GM21786 (cell line): ENCODE measurements at regions not wholly inside any gene's neighbourhood (a gene's known extent, or its start where the extent isn't known, plus 50 kb on each side); places are given as distances from the start of the nearest gene placed in this dataset.

Experiments used
- ATAC-seq: cut with Tn5 transposase; IDR thresholded peaks from one replicate; pipeline ENCODE4 v1.9.1; 2021; ENCODE audit not compliant: unreplicated experiment

- no peak for ATAC-seq
These were observed 577.6 kb downstream of the EFNB2 start for GRCh38 chr13:105957769-105958438.

GRCh38 chr13:105956921-105957320 is 578.5 kb downstream of the EFNB2 start:
- no peak for ATAC-seq

- no peak for ATAC-seq
These were observed 582.5 kb downstream of the EFNB2 start for GRCh38 chr13:105952973-105953290.

- ATAC-seq = no peak
These were observed 583.1 kb downstream of the EFNB2 start for GRCh38 chr13:105952233-105952972.

GRCh38 chr13:105948143-105948542 is 587.3 kb downstream of the EFNB2 start:
- no peak for ATAC-seq

DNA sequence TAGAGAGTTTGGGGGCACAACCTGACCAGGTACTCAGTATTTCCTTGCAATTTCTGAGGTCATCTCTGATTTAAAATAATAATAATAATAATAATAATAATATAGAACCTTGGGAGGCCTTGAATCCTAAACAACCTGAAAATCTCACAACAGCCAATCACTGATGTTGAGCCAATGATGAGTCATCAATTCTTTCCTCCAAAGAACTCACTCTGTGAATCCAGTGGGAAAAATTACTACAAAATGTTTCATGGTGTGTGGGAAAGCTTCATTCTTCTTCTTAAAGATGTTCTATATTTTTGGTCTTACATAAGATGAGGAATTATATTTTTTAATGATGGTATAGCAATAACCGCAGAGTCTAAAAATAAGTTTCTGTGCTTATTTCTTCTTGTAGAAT is 594.6 kb downstream of the EFNB2 start:
- no peak for ATAC-seq

- ATAC-seq = no peak
These were observed 598.0 kb downstream of the EFNB2 start for GRCh38 chr13:105937451-105937850.

DNA sequence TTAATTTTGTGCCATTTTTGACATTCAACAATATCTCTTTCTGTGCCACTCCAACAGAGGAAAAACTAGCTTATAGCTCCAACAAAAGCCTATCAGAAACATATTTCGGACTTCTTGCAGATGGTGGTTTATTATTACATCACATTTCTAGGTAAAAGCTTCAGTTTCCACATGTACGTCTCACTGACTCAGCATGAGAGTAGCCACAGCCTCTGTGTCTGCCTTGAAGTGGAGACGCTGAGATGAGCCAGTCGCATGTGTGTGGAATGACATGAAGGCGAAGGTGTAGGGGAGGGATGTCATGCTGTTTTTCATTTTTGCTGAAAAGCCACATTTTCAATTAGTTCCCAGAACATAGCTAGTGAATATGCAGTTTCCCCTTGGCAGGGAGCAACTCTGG is 598.6 kb downstream of the EFNB2 start:
- no peak for ATAC-seq

GRCh38 chr13:105929505-105929904 is 606.0 kb downstream of the EFNB2 start:
- ATAC-seq = no peak

DNA sequence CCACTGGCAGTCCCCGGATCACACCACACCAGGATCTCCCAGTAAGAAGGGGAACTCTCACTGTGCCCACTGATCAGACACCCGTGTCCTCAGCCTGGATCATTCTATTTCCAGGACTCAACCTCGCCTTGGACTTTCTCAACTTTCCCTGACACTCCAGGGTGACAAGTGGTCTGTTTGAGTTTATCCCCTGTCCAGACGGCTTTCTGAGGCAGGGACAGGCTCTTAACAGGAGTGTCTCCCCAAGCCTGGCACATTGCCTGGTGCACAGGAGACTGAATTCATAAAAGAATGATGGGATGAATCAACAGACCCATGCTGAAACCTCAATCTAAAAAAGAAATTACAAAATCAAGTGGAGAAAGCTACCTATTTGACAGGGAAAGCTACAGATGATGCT is 606.6 kb downstream of the EFNB2 start:
- no peak for ATAC-seq

DNA sequence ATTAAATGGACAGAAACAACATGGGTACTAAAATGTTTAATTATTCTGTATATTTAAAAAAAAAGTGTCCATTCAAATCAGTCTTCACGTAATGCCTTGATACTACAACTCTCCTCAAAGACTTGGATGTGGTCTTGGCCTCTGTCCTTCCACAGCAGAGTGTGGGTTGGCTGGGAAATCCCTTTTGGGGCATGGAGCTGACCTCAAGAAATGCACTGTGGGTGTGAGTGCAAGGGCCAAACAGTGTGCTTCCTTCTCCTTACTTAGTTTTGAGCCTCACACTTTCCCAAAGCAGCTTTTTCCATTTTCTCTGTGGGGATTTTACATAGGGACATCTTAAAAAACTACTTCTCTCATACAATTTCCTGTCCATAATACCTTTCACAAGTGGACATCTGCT is 607.4 kb downstream of the EFNB2 start:
- ATAC-seq = no peak

GRCh38 chr13:105925496-105925895 is 610.0 kb downstream of the EFNB2 start:
- ATAC-seq = no peak

GRCh38 chr13:105921711-105922110 is 613.8 kb downstream of the EFNB2 start:
- no peak for ATAC-seq

- ATAC-seq = no peak
These were observed 615.1 kb downstream of the EFNB2 start for GRCh38 chr13:105920370-105920769.

DNA sequence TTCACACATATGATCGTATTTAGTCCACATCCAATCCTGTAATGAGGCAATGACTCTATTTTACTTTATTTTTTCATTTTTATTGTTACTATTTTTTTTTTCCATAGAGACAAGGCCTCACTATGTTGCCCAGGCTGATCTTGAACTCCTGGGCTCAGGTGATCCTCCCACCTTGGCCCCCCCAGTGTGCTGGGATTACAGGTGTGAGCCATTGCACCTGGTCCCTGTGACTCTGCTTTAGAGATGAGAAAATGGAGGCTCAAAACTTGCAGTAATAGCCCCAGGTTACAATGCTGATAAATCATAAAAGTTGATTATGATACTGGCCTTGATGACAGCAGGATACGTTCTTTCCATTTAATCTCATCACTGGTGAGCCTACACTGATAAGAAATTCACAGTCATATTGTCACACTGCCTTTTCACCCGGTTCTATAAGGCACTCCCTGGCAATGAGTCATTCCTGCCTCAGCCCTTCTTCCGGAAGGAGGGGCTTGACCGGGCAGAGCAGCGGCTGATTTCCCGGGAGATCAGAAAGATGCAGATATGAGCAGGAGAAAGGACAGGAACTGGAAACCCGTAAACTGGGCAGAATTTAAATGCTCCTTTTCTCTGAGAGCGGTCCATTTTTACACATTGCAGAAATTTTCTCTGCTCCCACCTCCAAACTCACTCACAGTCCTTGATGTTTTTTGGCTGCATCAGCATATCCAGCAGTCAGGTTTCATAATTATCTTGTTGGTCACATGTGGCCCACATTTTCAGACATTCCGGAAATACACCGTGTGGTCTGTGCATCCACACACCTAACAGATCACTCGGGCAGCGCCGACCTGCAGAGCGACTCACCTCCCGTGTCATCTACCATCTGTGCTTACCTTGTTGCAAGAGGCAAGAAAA is 616.4 kb downstream of the EFNB2 start:
- ATAC-seq = no peak

GRCh38 chr13:105915146-105915850 is 620.2 kb downstream of the EFNB2 start:
- ATAC-seq = no peak

- ATAC-seq = no peak
These were observed 621.0 kb downstream of the EFNB2 start for GRCh38 chr13:105914291-105915036.

DNA sequence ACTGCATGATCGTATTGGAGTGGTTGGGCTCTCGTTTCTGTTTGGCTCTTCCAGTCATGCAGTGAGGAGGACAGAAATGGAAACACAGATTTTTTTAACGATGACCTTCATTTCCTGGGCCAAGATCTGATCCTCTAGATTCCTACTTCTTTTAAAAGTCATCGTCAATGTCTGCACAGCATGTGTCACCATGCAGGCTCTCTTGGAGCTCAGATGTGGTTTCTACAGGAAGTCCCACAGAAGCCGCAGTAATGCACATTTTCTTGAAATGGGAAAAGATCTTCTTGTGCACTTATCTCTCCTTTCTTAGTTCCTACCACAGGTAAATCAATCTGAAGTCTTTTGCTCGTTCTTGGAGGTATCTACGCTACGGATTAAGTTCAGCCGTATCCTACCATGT is 626.9 kb downstream of the EFNB2 start:
- ATAC-seq = no peak

DNA sequence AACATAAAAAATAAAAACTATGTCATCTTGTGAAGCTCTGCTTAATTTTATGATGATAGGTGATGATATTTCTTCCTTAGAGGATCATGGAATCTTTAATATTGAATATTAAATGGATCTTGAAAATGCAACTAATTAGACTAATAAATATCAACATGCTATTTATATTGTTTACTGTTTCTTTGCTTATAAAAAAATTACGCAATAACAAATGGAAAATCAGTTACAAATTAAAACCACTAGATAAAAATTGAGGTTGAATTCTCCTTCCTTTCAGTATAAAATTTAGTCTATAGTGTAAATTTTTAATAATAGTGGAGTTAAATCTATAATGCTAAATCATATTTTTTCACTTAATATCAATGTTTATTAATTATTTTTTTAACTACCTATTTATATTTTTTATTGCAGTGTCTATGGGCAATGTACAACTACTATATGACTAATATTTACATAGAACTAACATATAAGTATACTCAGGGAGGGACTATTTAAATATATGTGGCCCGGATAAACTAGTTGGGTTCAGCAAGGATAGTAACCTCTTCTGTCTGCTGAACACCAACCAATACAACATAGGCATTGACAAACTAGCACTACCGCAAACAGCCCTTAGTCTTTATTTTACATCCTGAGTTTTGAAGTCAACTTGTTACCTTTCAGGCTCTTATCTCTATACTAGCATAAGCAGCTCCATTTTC is 628.0 kb downstream of the EFNB2 start:
- ATAC-seq = no peak

DNA sequence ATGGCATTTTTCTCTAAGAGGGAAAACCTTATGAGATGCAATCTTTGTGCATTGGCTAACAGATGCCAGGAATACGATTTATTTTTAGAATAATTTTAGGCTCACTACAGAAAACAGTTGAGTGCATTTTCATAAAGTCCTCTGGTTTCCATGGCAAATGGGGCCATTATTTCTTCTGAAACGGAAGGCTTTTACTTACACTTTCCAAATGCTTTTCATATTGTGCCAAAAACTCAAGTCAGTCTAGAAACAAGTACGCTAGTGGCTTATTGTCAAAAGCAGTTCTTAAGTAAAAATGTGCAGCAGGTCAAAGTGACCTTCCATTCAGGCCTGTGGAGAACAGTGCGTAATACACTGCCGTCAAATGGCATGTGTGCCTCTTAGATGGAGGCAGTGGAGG is 628.7 kb downstream of the EFNB2 start:
- no peak for ATAC-seq
